ENCODE measurements at regions not wholly inside any gene's neighbourhood (a gene's known extent, or its start where the extent isn't known, plus 50 kb on each side); places are given as distances from the start of the nearest gene placed in this dataset.

- no peak overlapping the region for H3K9ac ChIP-seq (ENCODE audit: low read length)
- H3K9me3 ChIP-seq (ENCODE audit: low read length), result no peaks in the 10 kb centered on the region
- H3K4me2 ChIP-seq (ENCODE audit: low read length), result no peak overlapping the region
- no peaks in the 10 kb centered on the region for H3K36me3 ChIP-seq (ENCODE audit: insufficient read depth, low read length)
- H2AFZ ChIP-seq (ENCODE audit: low read depth, low read length), result no peak overlapping the region
- no peaks in the 10 kb centered on the region for H3K9me2 ChIP-seq (ENCODE audit: insufficient read depth, low read length)
- H3K27me3 ChIP-seq (ENCODE audit: insufficient read depth, low read depth, low read length), result no peaks in the 10 kb centered on the region
- no peaks in the 10 kb centered on the region for H3K79me2 ChIP-seq (replicated peaks; ENCODE audit: insufficient read depth, low read length)
- no peak overlapping the region for H3K27ac ChIP-seq (ENCODE audit: low read length)
- TF ChIP-seq POLR2AphosphoS5 (IDR thresholded peaks at IDR 0.05) (no peak), MXI1 (conservative IDR thresholded peaks at IDR 0.05; ENCODE audit: poor library complexity, severe bottlenecking) (no peak), CTCF (IDR thresholded peaks at IDR 0.05; ENCODE audit: poor library complexity, severe bottlenecking) (no peak)
- no peaks in the 10 kb centered on the region for H4K20me1 ChIP-seq (ENCODE audit: insufficient read depth)
- no peaks in the 10 kb centered on the region for H3F3A ChIP-seq (ENCODE audit: insufficient read depth, low read length, poor library complexity, severe bottlenecking)
- H3K4me3 ChIP-seq (ENCODE audit: low read length), result no peak overlapping the region
Observed at GRCh38 chr1:208604295-208604694, 360.1 kb upstream of the PLXNA2 start.

- TF ChIP-seq CTCF (IDR thresholded peaks at IDR 0.05; ENCODE audit: poor library complexity, severe bottlenecking) (no peak), EP300 (conservative IDR thresholded peaks at IDR 0.05; ENCODE audit: poor library complexity, severe bottlenecking) (no peak), REST (IDR thresholded peaks at IDR 0.05; ENCODE audit: borderline replicate concordance) (no peak), SMC3 (conservative IDR thresholded peaks at IDR 0.05; ENCODE audit: poor library complexity) (no peak), RAD21 (conservative IDR thresholded peaks at IDR 0.05) (no peak), TAF1 (IDR thresholded peaks at IDR 0.05; ENCODE audit: low read depth) (no peak), MXI1 (conservative IDR thresholded peaks at IDR 0.05; ENCODE audit: poor library complexity, severe bottlenecking) (no peak)
Observed at GRCh38 chr1:208606959-208607358, 362.8 kb upstream of the PLXNA2 start.

More at GRCh38 chr1:208606959-208607358, 362.8 kb upstream of the PLXNA2 start:
- no peaks in the 10 kb centered on the region for H3K79me2 ChIP-seq (replicated peaks; ENCODE audit: insufficient read depth, low read length)
- H3F3A ChIP-seq (ENCODE audit: insufficient read depth, low read length, poor library complexity, severe bottlenecking), result no peaks in the 10 kb centered on the region
- no peak overlapping the region for H3K27ac ChIP-seq (ENCODE audit: low read length)
- no peaks in the 10 kb centered on the region for H4K20me1 ChIP-seq (ENCODE audit: insufficient read depth)
- no peaks in the 10 kb centered on the region for H3K27me3 ChIP-seq (ENCODE audit: insufficient read depth, low read depth, low read length)
- H3K4me3 ChIP-seq (ENCODE audit: low read length), result no peak overlapping the region
- no peak overlapping the region for H3K9ac ChIP-seq (ENCODE audit: low read length)
- H3K4me2 ChIP-seq (ENCODE audit: low read length), result no peak overlapping the region
- no peak overlapping the region for H2AFZ ChIP-seq (ENCODE audit: low read depth, low read length)
- H3K9me3 ChIP-seq (ENCODE audit: low read length), result no peaks in the 10 kb centered on the region
- H3K9me2 ChIP-seq (ENCODE audit: insufficient read depth, low read length), result no peaks in the 10 kb centered on the region
- no peaks in the 10 kb centered on the region for H3K36me3 ChIP-seq (ENCODE audit: insufficient read depth, low read length)
